ENCODE measurements at regions not wholly inside any gene's neighbourhood (a gene's known extent, or its start where the extent isn't known, plus 50 kb on each side); places are given as distances from the start of the nearest gene placed in this dataset.
"Not testable (repeated sequence)": the region's sequence is repeated elsewhere in the genome, so short reads cannot be mapped to it uniquely, and the experiment has no call there.

GRCh38 chr3:191649626-191650025 lies 188.7 kb downstream of the PYDC2 start:
- H4K20me1 ChIP-seq (ENCODE audit: control insufficient read depth, insufficient read depth, low read depth, low read length), result no peaks in the 10 kb centered on the region
- no peaks in the 10 kb centered on the region for H3K36me3 ChIP-seq (ENCODE audit: control insufficient read depth, low read length)
- no peaks in the 10 kb centered on the region for H3K9me3 ChIP-seq (ENCODE audit: control insufficient read depth, insufficient read depth, low read length)
- H3F3A ChIP-seq (ENCODE audit: control insufficient read depth, insufficient read depth), result no peaks in the 10 kb centered on the region
- no peaks in the 10 kb centered on the region for H3K27me3 ChIP-seq (ENCODE audit: control insufficient read depth, low read length)
- no peak overlapping the region for H3K4me3 ChIP-seq (ENCODE audit: low read length)
- H3K4me2 ChIP-seq (ENCODE audit: low read length), result no peak overlapping the region
- H3K9me2 ChIP-seq (replicated peaks; ENCODE audit: control insufficient read depth, low read length), result no peaks in the 10 kb centered on the region
- no peaks in the 10 kb centered on the region for H3K4me1 ChIP-seq (ENCODE audit: control insufficient read depth, low read length)
- H3K27ac ChIP-seq (ENCODE audit: low read depth, low read length), result no peak overlapping the region
- no peaks in the 10 kb centered on the region for H3K79me2 ChIP-seq (ENCODE audit: control insufficient read depth, low read length)
- TF ChIP-seq EZH2phosphoT487 (IDR thresholded peaks at IDR 0.05; ENCODE audit: borderline replicate concordance, low read length), result no peak
- no peak for TF ChIP-seq CTCF (IDR thresholded peaks at IDR 0.05; ENCODE audit: low read depth, low read length, poor library complexity, severe bottlenecking)

- not testable (repeated sequence) for H3K27me3 ChIP-seq (ENCODE audit: control insufficient read depth, low read length); H3K9me3 ChIP-seq (ENCODE audit: control insufficient read depth, insufficient read depth, low read length); H3K4me2 ChIP-seq (ENCODE audit: low read length); H3K4me1 ChIP-seq (ENCODE audit: control insufficient read depth, low read length); H3K79me2 ChIP-seq (ENCODE audit: control insufficient read depth, low read length); H4K20me1 ChIP-seq (ENCODE audit: control insufficient read depth, insufficient read depth, low read depth, low read length); H3K36me3 ChIP-seq (ENCODE audit: control insufficient read depth, low read length); H3F3A ChIP-seq (ENCODE audit: control insufficient read depth, insufficient read depth); H3K4me3 ChIP-seq (ENCODE audit: low read length); H3K27ac ChIP-seq (ENCODE audit: low read depth, low read length); H3K9me2 ChIP-seq (replicated peaks; ENCODE audit: control insufficient read depth, low read length)
These were observed 197.9 kb downstream of the PYDC2 start for GRCh38 chr3:191658781-191659419.

- not testable (repeated sequence) for H3F3A ChIP-seq (ENCODE audit: control insufficient read depth, insufficient read depth); H4K20me1 ChIP-seq (ENCODE audit: control insufficient read depth, insufficient read depth, low read depth, low read length); H3K9me2 ChIP-seq (replicated peaks; ENCODE audit: control insufficient read depth, low read length); H3K4me2 ChIP-seq (ENCODE audit: low read length); H3K27ac ChIP-seq (ENCODE audit: low read depth, low read length); H3K4me1 ChIP-seq (ENCODE audit: control insufficient read depth, low read length); H3K4me3 ChIP-seq (ENCODE audit: low read length); H3K79me2 ChIP-seq (ENCODE audit: control insufficient read depth, low read length); H3K9me3 ChIP-seq (ENCODE audit: control insufficient read depth, insufficient read depth, low read length); H3K27me3 ChIP-seq (ENCODE audit: control insufficient read depth, low read length); H3K36me3 ChIP-seq (ENCODE audit: control insufficient read depth, low read length)
These were observed 201.2 kb downstream of the PYDC2 start for GRCh38 chr3:191662150-191662549.

- no peaks in the 10 kb centered on the region; the same call in 1 of the 2 replicates for H3K27me3 ChIP-seq (ENCODE audit: control insufficient read depth, low read length)
- H3K9me2 ChIP-seq (replicated peaks; ENCODE audit: control insufficient read depth, low read length), result no peaks in the 10 kb centered on the region
- H3K4me1 ChIP-seq (ENCODE audit: control insufficient read depth, low read length), result no peaks in the 10 kb centered on the region
- H3F3A ChIP-seq (ENCODE audit: control insufficient read depth, insufficient read depth), result no peaks in the 10 kb centered on the region
- no peaks in the 10 kb centered on the region for H3K9me3 ChIP-seq (ENCODE audit: control insufficient read depth, insufficient read depth, low read length)
- H3K27ac ChIP-seq (ENCODE audit: low read depth, low read length), result no peak overlapping the region
- no peak overlapping the region for H3K4me2 ChIP-seq (ENCODE audit: low read length)
- H3K4me3 ChIP-seq (ENCODE audit: low read length), result no peak overlapping the region
- H3K36me3 ChIP-seq (ENCODE audit: control insufficient read depth, low read length), result no peaks in the 10 kb centered on the region
- no peaks in the 10 kb centered on the region for H4K20me1 ChIP-seq (ENCODE audit: control insufficient read depth, insufficient read depth, low read depth, low read length)
- no peak for TF ChIP-seq EZH2phosphoT487 (IDR thresholded peaks at IDR 0.05; ENCODE audit: borderline replicate concordance, low read length)
- TF ChIP-seq CTCF (IDR thresholded peaks at IDR 0.05; ENCODE audit: low read depth, low read length, poor library complexity, severe bottlenecking), result no peak
- H3K79me2 ChIP-seq (ENCODE audit: control insufficient read depth, low read length), result no peaks in the 10 kb centered on the region
These were observed 220.1 kb downstream of the PYDC2 start for GRCh38 chr3:191680989-191681597.

Data from DOHH2 (cell line).